PC-9 (cell line): ENCODE measurements at regions not wholly inside any gene's neighbourhood (a gene's known extent, or its start where the extent isn't known, plus 50 kb on each side); places are given as distances from the start of the nearest gene placed in this dataset.

Experiments
- BruUV-seq: library from RNA; stranded (reverse); fragments of 400-500 nt; replicated peaks from 2 replicates; lab custom pipeline; 2021; lab: Mats Ljungman, UMichigan
- CTCF ChIA-PET: fragments of 300-600 bp; sonication (Branson Sonifier 250); formaldehyde crosslinking; loops from one replicate; lab custom pipeline; 2022; ENCODE audit warnings: antibody characterized with exemption; lab: Charles Lee
- POLR2A ChIA-PET: fragments of 300-600 bp; sonication (Branson Sonifier 250); formaldehyde crosslinking; loops from one replicate; lab custom pipeline; 2022; ENCODE audit warnings: antibody characterized with exemption; ENCODE audit not compliant: unreplicated experiment; lab: Charles Lee
- DNase-seq, 2 experiments: peaks; one replicate each; pipeline versions ENCODE4 v3.0.0 to v3.0.0-alpha.2; 2015 to 2022; ENCODE audit warnings: mixed read lengths in 1 of 2
- H2AFZ ChIP-seq: fragments of 200-600 bp; sonication (generic); 2 replicates; pipeline ENCODE4 v1.8.1; 2017; ENCODE audit warnings: antibody characterized with exemption
- H3F3A ChIP-seq: fragments of 200-600 bp; sonication (generic); 2 replicates; pipeline ENCODE4 v1.8.1; 2017; ENCODE audit warnings: antibody characterized with exemption, mild to moderate bottlenecking, low read depth; ENCODE audit not compliant: insufficient read depth
- H3K27ac ChIP-seq: fragments of 200-600 bp; sonication (generic); 2 replicates; pipeline ENCODE4 v1.6.1; 2016; ENCODE audit warnings: mixed run types
- H3K27me3 ChIP-seq: fragments of 200-600 bp; sonication (generic); 2 replicates; pipeline ENCODE4 v1.6.1; 2016; ENCODE audit warnings: low read depth, mixed run types; ENCODE audit not compliant: insufficient read depth
- H3K36me3 ChIP-seq: fragments of 200-600 bp; sonication (generic); 2 replicates; pipeline ENCODE4 v1.6.1; 2016; ENCODE audit warnings: low read depth, mixed run types
- H3K4me1 ChIP-seq: fragments of 200-600 bp; sonication (generic); replicated peaks from 2 replicates; pipeline ENCODE4 v1.6.1; 2016; ENCODE audit warnings: mixed run types; ENCODE audit not compliant: insufficient read depth
- H3K4me2 ChIP-seq: fragments of 200-600 bp; sonication (generic); 2 replicates; pipeline ENCODE4 v1.6.1; 2017; ENCODE audit warnings: mixed run types
- H3K4me3 ChIP-seq: fragments of 200-600 bp; sonication (generic); 2 replicates; pipeline ENCODE4 v1.6.1; 2016; ENCODE audit warnings: mixed run types
- H3K79me2 ChIP-seq: fragments of 200-600 bp; sonication (generic); 2 replicates; pipeline ENCODE4 v1.6.1; 2017; ENCODE audit warnings: low read depth, mixed run types
- H3K9me2 ChIP-seq: fragments of 200-600 bp; sonication (generic); 2 replicates; pipeline ENCODE4 v1.8.1; 2017; ENCODE audit warnings: mild to moderate bottlenecking; ENCODE audit not compliant: insufficient read depth
- H3K9me3 ChIP-seq: fragments of 200-600 bp; sonication (generic); 2 replicates; pipeline ENCODE4 v1.8.1; 2016; ENCODE audit warnings: low read depth; ENCODE audit not compliant: insufficient read depth
- H4K20me1 ChIP-seq: fragments of 200-600 bp; sonication (generic); 2 replicates; pipeline ENCODE4 v1.8.1; 2017; ENCODE audit not compliant: insufficient read depth
- CTCF ChIP-seq: fragments of 200-600 bp; sonication (generic); conservative IDR thresholded peaks from 2 replicates; pipeline ENCODE4 v1.6.1; 2017; ENCODE audit warnings: mixed run types, antibody characterized with exemption, mild to moderate bottlenecking, moderate library complexity
- EZH2 ChIP-seq: fragments of 200-600 bp; sonication (generic); IDR thresholded peaks from 2 replicates; pipeline ENCODE4 v1.8.0; 2017; ENCODE audit warnings: antibody characterized with exemption, low read depth
- intact Hi-C: fragments of 100-400 bp; cut with micrococcal nuclease; formaldehyde crosslinking; loops from one replicate; pipeline ENCODE4 v1.10.0; 2022; ENCODE audit not compliant: unreplicated experiment

- peak; percentile 72 to 97 for DNase-seq
- TF ChIP-seq EZH2 (no peak), CTCF (no peak)
- Histone ChIP-seq H3K79me2 (no peaks in the 10 kb centered on the region), H3K36me3 (no peaks in the 10 kb centered on the region), H3K9me3 (no peaks in the 10 kb centered on the region; the same call in 1 of the 2 replicates), H3K4me3 (no peak overlapping the region), H3K27me3 (no peaks in the 10 kb centered on the region), H3F3A (peaks cover 18% of the 10 kb centered on the region; the same call in 1 of the 2 replicates), H4K20me1 (no peaks in the 10 kb centered on the region), H3K4me1 (peaks cover 21% of the 10 kb centered on the region), H2AFZ (no peak overlapping the region), H3K9me2 (no peaks in the 10 kb centered on the region), H3K4me2 (peak overlapping the region; percentile 52), H3K27ac (no peak overlapping the region)
- BruUV-seq, result no TSS peak
- CTCF ChIA-PET, result interaction anchor here (0.7 to 1.0 kb wide), 2 partner anchors 51 to 177 kb away, joined by 3 to 4 read pairs; no protein-coding TSS in a partner anchor
- POLR2A ChIA-PET, result no interaction called here
- intact Hi-C loops, result loop anchor here (5.0 kb wide), 2 partner anchors 44 to 56 kb away; no protein-coding TSS in a partner anchor
Measured at GRCh38 chr5:115366223-115366622, 69.8 kb upstream of the CCDC112 start.

GRCh38 chr5:115363879-115364278 lies 67.4 kb upstream of the CCDC112 start:
- no peaks in the 10 kb centered on the region for H3K27me3 ChIP-seq
- H3K4me1 ChIP-seq, result peaks cover 26% of the 10 kb centered on the region
- no peak overlapping the region for H3K27ac ChIP-seq
- no peak for DNase-seq
- H3K9me3 ChIP-seq, result no peaks in the 10 kb centered on the region; the same call in 1 of the 2 replicates
- no peaks in the 10 kb centered on the region for H3K36me3 ChIP-seq
- H3F3A ChIP-seq, result peaks cover 18% of the 10 kb centered on the region; the same call in 1 of the 2 replicates
- H3K9me2 ChIP-seq, result no peaks in the 10 kb centered on the region
- H3K4me3 ChIP-seq, result no peak overlapping the region
- POLR2A ChIA-PET, result no interaction called here
- no peak overlapping the region for H3K4me2 ChIP-seq
- no peak overlapping the region for H2AFZ ChIP-seq
- CTCF ChIA-PET, result no interaction called here
- H4K20me1 ChIP-seq, result no peaks in the 10 kb centered on the region
- no peaks in the 10 kb centered on the region for H3K79me2 ChIP-seq
- intact Hi-C loops, result no loop called here
- TF ChIP-seq CTCF (no peak), EZH2 (no peak)
- BruUV-seq, result no TSS peak

GRCh38 chr5:115360046-115360685 lies 63.7 kb upstream of the CCDC112 start:
- Histone ChIP-seq H3K27me3 (no peaks in the 10 kb centered on the region), H3K9me3 (peaks cover 3% of the 10 kb centered on the region), H3F3A (peaks cover 3% of the 10 kb centered on the region; the same call in 1 of the 2 replicates), H3K4me2 (no peak overlapping the region), H3K27ac (no peak overlapping the region), H3K79me2 (no peaks in the 10 kb centered on the region), H4K20me1 (no peaks in the 10 kb centered on the region), H2AFZ (no peak overlapping the region), H3K4me1 (peaks cover 18% of the 10 kb centered on the region; the same call in 1 of the 2 replicates), H3K4me3 (no peak overlapping the region), H3K9me2 (no peaks in the 10 kb centered on the region), H3K36me3 (no peaks in the 10 kb centered on the region)
- no TSS peak for BruUV-seq
- intact Hi-C loops, result no loop called here
- ChIA-PET POLR2A (no interaction called here), CTCF (interaction anchor here (0.6 kb wide), 1 partner anchor 80 kb away, joined by 3 read pairs; no protein-coding TSS in a partner anchor)
- no peak for DNase-seq
- TF ChIP-seq CTCF, result no peak
- no peak for TF ChIP-seq EZH2
